ENCODE measurements at regions not wholly inside any gene's neighbourhood (a gene's known extent, or its start where the extent isn't known, plus 50 kb on each side); places are given as distances from the start of the nearest gene placed in this dataset.

GRCh38 chr13:85551012-85551411, 248.2 kb downstream of the SLITRK6 start:
- TF ChIP-seq POLR2A (IDR thresholded peaks at IDR 0.05) (no peak), CTCF (IDR thresholded peaks at IDR 0.05) (no peak), EP300 (IDR thresholded peaks at IDR 0.05) (no peak)
